Endothelial cell (in vitro differentiated cells): ENCODE measurements at regions not wholly inside any gene's neighbourhood (a gene's known extent, or its start where the extent isn't known, plus 50 kb on each side); places are given as distances from the start of the nearest gene placed in this dataset.
"Not testable (repeated sequence)": the region's sequence is repeated elsewhere in the genome, so short reads cannot be mapped to it uniquely, and the experiment has no call there.

ENCODE experiments used
- DNase-seq: peaks from one replicate; pipeline ENCODE4 v3.0.0; 2021; ENCODE audit warnings: low spot score
- H3K27ac Mint-ChIP-seq: one replicate; pipeline ENCODE4 v1.8.0; 2021; ENCODE audit warnings: mixed read lengths, inconsistent platforms; ENCODE audit not compliant: unreplicated experiment
- H3K27me3 Mint-ChIP-seq: one replicate; pipeline ENCODE4 v1.8.0; 2021; ENCODE audit warnings: mild to moderate bottlenecking, moderate library complexity, mixed read lengths, inconsistent platforms; ENCODE audit not compliant: unreplicated experiment
- H3K36me3 Mint-ChIP-seq: one replicate; pipeline ENCODE4 v1.8.0; 2021; ENCODE audit warnings: mild to moderate bottlenecking, low read depth, mixed read lengths, inconsistent platforms; ENCODE audit not compliant: unreplicated experiment
- H3K4me1 Mint-ChIP-seq: one replicate; pipeline ENCODE4 v1.8.0; 2021; ENCODE audit warnings: mild to moderate bottlenecking, mixed read lengths, inconsistent platforms; ENCODE audit not compliant: unreplicated experiment
- H3K4me3 Mint-ChIP-seq: one replicate; pipeline ENCODE4 v1.8.0; 2021; ENCODE audit warnings: mild to moderate bottlenecking, mixed read lengths, inconsistent platforms; ENCODE audit not compliant: unreplicated experiment
- H3K9me3 Mint-ChIP-seq: one replicate; pipeline ENCODE4 v1.8.0; 2021; ENCODE audit warnings: mixed read lengths, inconsistent platforms; ENCODE audit not compliant: unreplicated experiment
- TF ChIP-seq, protein P1 (sequence below): fragments of 200-600 bp; sonication (generic); IDR thresholded peaks from one replicate; pipeline ENCODE4 v1.5.0; 2021; ENCODE audit warnings: antibody characterized with exemption; ENCODE audit not compliant: unreplicated experiment

DNA sequence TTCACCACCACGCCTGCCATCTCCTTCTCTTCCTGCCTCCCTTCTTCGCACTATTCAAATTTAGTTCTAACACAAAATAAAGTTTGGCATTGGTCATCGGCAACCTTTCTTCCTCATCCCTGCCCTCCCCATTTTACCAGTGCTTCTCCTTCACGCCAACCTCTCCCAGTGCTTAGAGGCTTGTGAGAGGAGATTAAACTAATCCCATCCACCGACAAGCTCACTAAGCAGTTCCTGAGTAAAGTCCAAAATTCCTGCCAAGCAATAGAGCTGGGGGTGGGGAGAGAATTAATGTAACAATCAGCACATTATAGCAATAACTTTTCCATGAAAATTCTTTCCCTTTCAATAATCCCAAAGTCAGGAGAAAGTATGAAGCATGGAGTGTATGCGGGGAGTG is 157.4 kb upstream of the GMNC start:
- Mint-ChIP-seq H3K4me3 (no peak overlapping the region), H3K9me3 (no peaks in the 10 kb centered on the region), H3K36me3 (no peaks in the 10 kb centered on the region), H3K4me1 (no peaks in the 10 kb centered on the region), H3K27ac (no peak overlapping the region), H3K27me3 (peaks cover 1% of the 10 kb centered on the region)
- TF ChIP-seq, protein P1, sequence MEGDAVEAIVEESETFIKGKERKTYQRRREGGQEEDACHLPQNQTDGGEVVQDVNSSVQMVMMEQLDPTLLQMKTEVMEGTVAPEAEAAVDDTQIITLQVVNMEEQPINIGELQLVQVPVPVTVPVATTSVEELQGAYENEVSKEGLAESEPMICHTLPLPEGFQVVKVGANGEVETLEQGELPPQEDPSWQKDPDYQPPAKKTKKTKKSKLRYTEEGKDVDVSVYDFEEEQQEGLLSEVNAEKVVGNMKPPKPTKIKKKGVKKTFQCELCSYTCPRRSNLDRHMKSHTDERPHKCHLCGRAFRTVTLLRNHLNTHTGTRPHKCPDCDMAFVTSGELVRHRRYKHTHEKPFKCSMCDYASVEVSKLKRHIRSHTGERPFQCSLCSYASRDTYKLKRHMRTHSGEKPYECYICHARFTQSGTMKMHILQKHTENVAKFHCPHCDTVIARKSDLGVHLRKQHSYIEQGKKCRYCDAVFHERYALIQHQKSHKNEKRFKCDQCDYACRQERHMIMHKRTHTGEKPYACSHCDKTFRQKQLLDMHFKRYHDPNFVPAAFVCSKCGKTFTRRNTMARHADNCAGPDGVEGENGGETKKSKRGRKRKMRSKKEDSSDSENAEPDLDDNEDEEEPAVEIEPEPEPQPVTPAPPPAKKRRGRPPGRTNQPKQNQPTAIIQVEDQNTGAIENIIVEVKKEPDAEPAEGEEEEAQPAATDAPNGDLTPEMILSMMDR = no peak
- DNase-seq = no peak

DNA sequence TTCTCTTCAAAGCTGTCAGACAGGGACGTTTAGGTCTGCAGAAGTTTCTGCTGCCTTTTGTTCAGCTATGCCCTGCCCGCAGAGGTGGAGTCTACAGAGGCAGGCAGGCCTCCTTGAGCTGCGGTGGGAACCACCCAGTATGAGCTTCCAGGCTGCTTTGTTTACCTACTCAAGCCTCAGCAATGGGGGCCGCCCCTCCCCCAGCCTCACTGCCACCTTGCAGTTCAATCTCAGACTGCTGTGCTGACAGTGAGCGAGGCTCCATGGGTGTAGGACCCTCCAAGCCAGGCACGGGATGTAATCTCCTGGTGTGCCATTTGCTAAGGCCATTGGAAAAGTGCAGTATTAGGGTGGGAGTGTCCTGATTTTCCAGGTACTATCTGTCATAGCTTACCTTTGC is 153.5 kb upstream of the GMNC start:
- not testable (repeated sequence) for H3K27ac Mint-ChIP-seq, H3K9me3 Mint-ChIP-seq

DNA sequence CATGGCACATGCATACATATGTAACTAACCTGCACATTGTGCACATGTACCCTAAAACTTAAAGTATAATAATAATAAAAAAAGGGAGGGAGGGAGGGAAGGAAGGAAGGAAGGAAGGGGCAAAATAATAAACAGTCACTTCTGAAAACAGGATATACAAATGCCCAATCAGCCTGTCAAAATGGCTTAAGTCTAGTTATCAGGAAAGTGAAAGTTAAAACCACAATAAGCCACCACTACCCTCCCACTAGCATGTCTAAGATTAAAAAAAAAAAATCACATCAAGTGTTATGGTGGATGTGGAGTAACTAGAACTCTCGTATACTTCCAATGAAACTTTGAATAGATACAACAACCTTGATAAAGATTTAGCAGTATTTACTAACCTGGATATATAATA is 145.6 kb upstream of the GMNC start:
- H3K4me3 Mint-ChIP-seq = no peak overlapping the region
- no peak for DNase-seq
- no peaks in the 10 kb centered on the region for H3K4me1 Mint-ChIP-seq
- TF ChIP-seq, protein P1 = no peak
- no peaks in the 10 kb centered on the region for H3K27me3 Mint-ChIP-seq
- H3K36me3 Mint-ChIP-seq = no peaks in the 10 kb centered on the region
- H3K9me3 Mint-ChIP-seq = no peaks in the 10 kb centered on the region
- H3K27ac Mint-ChIP-seq = no peak overlapping the region

More for the DNA sequence above, 153.5 kb upstream of the GMNC start:
- not testable (repeated sequence) for H3K27me3 Mint-ChIP-seq, H3K4me1 Mint-ChIP-seq, H3K4me3 Mint-ChIP-seq, DNase-seq, H3K36me3 Mint-ChIP-seq

DNA sequence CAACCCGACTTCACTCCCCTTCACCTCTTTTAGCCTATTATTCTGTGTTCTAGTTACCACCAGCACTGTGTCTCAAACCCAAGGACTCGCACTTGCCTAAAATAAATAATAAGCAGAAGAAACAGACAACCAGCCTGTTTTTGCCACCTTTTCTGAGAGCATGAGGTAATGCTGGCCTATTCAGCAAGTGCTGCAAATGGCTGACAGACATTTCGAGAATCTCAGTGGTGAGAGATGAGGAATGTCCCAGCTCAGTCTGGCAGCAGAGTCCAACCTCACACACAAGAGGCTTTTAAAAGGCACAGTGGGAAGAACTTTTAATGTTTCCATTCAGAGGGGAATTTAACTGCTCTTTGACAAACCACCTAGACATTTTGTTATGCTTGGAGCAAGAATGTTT is 143.3 kb upstream of the GMNC start:
- Mint-ChIP-seq H3K27ac (no peak overlapping the region), H3K4me3 (no peak overlapping the region)
- DNase-seq = no peak

DNA sequence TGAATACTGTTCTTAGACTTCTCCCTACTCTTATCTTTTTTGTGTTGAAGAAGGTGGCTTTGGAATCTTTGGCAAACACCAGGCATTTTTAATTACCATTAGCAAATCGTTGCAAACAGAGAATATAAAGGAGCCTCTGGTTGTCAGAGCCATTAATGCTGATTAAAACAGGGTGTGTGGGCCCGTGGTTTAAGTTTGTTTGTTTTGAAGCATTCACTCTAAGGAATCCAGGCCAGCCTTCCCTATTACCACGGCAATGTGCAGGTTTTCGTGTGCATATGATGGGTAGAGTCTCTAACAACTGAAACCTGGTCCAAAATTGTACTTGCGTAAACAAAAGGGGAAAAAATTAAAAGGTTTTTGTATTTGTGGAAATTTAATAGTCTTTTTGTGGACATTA is 141.2 kb upstream of the GMNC start:
- no peaks in the 10 kb centered on the region for H3K4me1 Mint-ChIP-seq
- no peak overlapping the region for H3K27ac Mint-ChIP-seq
- no peaks in the 10 kb centered on the region for H3K9me3 Mint-ChIP-seq
- H3K27me3 Mint-ChIP-seq = no peaks in the 10 kb centered on the region
- TF ChIP-seq, protein P1 = no peak
- H3K4me3 Mint-ChIP-seq = no peak overlapping the region
- no peak for DNase-seq
- no peaks in the 10 kb centered on the region for H3K36me3 Mint-ChIP-seq

More for the DNA sequence above, 143.3 kb upstream of the GMNC start:
- Mint-ChIP-seq H3K4me1 (no peaks in the 10 kb centered on the region), H3K27me3 (no peaks in the 10 kb centered on the region), H3K36me3 (no peaks in the 10 kb centered on the region), H3K9me3 (no peaks in the 10 kb centered on the region)
- TF ChIP-seq, protein P1 = no peak
